PC-3 (cell line): ENCODE measurements at regions not wholly inside any gene's neighbourhood (a gene's known extent, or its start where the extent isn't known, plus 50 kb on each side); places are given as distances from the start of the nearest gene placed in this dataset.

Experiments used
- CTCF ChIP-seq: fragments of 300-600 bp; sonication (generic); conservative IDR thresholded peaks from 2 replicates; pipeline ENCODE4 v1.5.1; 2017; ENCODE audit warnings: antibody characterized with exemption, low read depth, mild to moderate bottlenecking, low read length
- EZH2phosphoT487 ChIP-seq: fragments of 300-600 bp; sonication (generic); IDR thresholded peaks from 2 replicates; pipeline ENCODE4 v1.6.1; 2018; ENCODE audit warnings: mild to moderate bottlenecking, antibody characterized with exemption, low read length, borderline replicate concordance

GRCh38 chr5:168073991-168074800, 217.2 kb upstream of the WWC1 start:
- TF ChIP-seq CTCF (no peak), EZH2phosphoT487 (no peak)
